ENCODE measurements at regions not wholly inside any gene's neighbourhood (a gene's known extent, or its start where the extent isn't known, plus 50 kb on each side); places are given as distances from the start of the nearest gene placed in this dataset.
"Not testable (repeated sequence)": the region's sequence is repeated elsewhere in the genome, so short reads cannot be mapped to it uniquely, and the experiment has no call there.

GRCh38 chr11:43172477-43172876, 139.3 kb upstream of the API5 start:
- BruUV-seq (replicated peaks) = no TSS peak
- intact Hi-C loops (cut with micrococcal nuclease; ENCODE audit: unreplicated experiment) = no loop called here
- no peak for TF ChIP-seq POLR2AphosphoS5 (IDR thresholded peaks at IDR 0.05; ENCODE audit: low read depth, low read length)
- no peak for TF ChIP-seq TCF7L2 (IDR thresholded peaks at IDR 0.05; ENCODE audit: low read depth, low read length)
- TF ChIP-seq REST (IDR thresholded peaks at IDR 0.05; ENCODE audit: insufficient read depth in 1 of 2, low read depth in 2 of 2, low read length in 1 of 2) = no peak
- TF ChIP-seq CTCF (IDR thresholded peaks at IDR 0.05) = no peak
- no peak for TF ChIP-seq SIN3A (IDR thresholded peaks at IDR 0.05; ENCODE audit: borderline replicate concordance, insufficient read depth, low read depth, low read length)

GRCh38 chr11:43177975-43178374, 133.8 kb upstream of the API5 start:
- H3K36me3 ChIP-seq (ENCODE audit: control insufficient read depth, insufficient read depth, low read length) = no peaks in the 10 kb centered on the region
- no TSS peak for BruUV-seq (replicated peaks)
- H3K4me1 ChIP-seq (ENCODE audit: control insufficient read depth, insufficient read depth, low read length) = no peaks in the 10 kb centered on the region
- TF ChIP-seq REST (IDR thresholded peaks at IDR 0.05; ENCODE audit: insufficient read depth in 1 of 2, low read depth in 2 of 2, low read length in 1 of 2) (no peak), CTCF (IDR thresholded peaks at IDR 0.05) (no peak), TCF7L2 (IDR thresholded peaks at IDR 0.05; ENCODE audit: low read depth, low read length) (no peak), SIN3A (IDR thresholded peaks at IDR 0.05; ENCODE audit: borderline replicate concordance, insufficient read depth, low read depth, low read length) (no peak), POLR2AphosphoS5 (IDR thresholded peaks at IDR 0.05; ENCODE audit: low read depth, low read length) (no peak)
- no peaks in the 10 kb centered on the region for H3K9me3 ChIP-seq (ENCODE audit: control insufficient read depth, insufficient read depth, low read depth, low read length)
- DNase-seq (ENCODE audit: low read depth, low spot score) (no peak), ATAC-seq (no peak)
- intact Hi-C loops (cut with micrococcal nuclease; ENCODE audit: unreplicated experiment) (no loop called here), in situ Hi-C loops (cut with HindIII; ENCODE audit: low pct_unique_long_range_greater_than_20kb, low sequenced_read_pairs) (no loop called here)
- no peak overlapping the region for H3K27ac ChIP-seq (ENCODE audit: low read length)
- POLR2A ChIA-PET = no interaction called here
- no peak overlapping the region for H3K4me3 ChIP-seq (ENCODE audit: low read depth in 2 of 2, low read length in 2 of 2)
- CTCF ChIA-PET = no interaction called here
- no peaks in the 10 kb centered on the region for H3K27me3 ChIP-seq (ENCODE audit: control insufficient read depth, insufficient read depth, low read length)

More at GRCh38 chr11:43172477-43172876, 139.3 kb upstream of the API5 start:
- POLR2A ChIA-PET = no interaction called here
- Histone ChIP-seq H3K36me3 (ENCODE audit: control insufficient read depth, insufficient read depth, low read length) (no peaks in the 10 kb centered on the region), H3K4me1 (ENCODE audit: control insufficient read depth, insufficient read depth, low read length) (no peaks in the 10 kb centered on the region), H3K4me3 (ENCODE audit: low read depth in 2 of 2, low read length in 2 of 2) (no peak overlapping the region), H3K9me3 (ENCODE audit: control insufficient read depth, insufficient read depth, low read depth, low read length) (no peaks in the 10 kb centered on the region), H3K27me3 (ENCODE audit: control insufficient read depth, insufficient read depth, low read length) (no peaks in the 10 kb centered on the region), H3K27ac (ENCODE audit: low read length) (no peak overlapping the region)
- in situ Hi-C loops (cut with HindIII; ENCODE audit: low pct_unique_long_range_greater_than_20kb, low sequenced_read_pairs) = no loop called here
- no peak for DNase-seq (ENCODE audit: low read depth, low spot score)
- ATAC-seq = no peak
- CTCF ChIA-PET = no interaction called here

- BruUV-seq (replicated peaks); DNase-seq (ENCODE audit: low read depth, low spot score); POLR2A ChIA-PET; ATAC-seq; H3K27ac ChIP-seq (ENCODE audit: low read length); in situ Hi-C loops (cut with HindIII; ENCODE audit: low pct_unique_long_range_greater_than_20kb, low sequenced_read_pairs); H3K4me1 ChIP-seq (ENCODE audit: control insufficient read depth, insufficient read depth, low read length); H3K27me3 ChIP-seq (ENCODE audit: control insufficient read depth, insufficient read depth, low read length); H3K4me3 ChIP-seq (ENCODE audit: low read depth in 2 of 2, low read length in 2 of 2); H3K9me3 ChIP-seq (ENCODE audit: control insufficient read depth, insufficient read depth, low read depth, low read length); H3K36me3 ChIP-seq (ENCODE audit: control insufficient read depth, insufficient read depth, low read length); CTCF ChIA-PET; intact Hi-C loops (cut with micrococcal nuclease; ENCODE audit: unreplicated experiment): not testable (repeated sequence)
Measured at GRCh38 chr11:43194459-43194858, 117.3 kb upstream of the API5 start.

Measured in Panc1 (cell line).